ENCODE measurements at regions not wholly inside any gene's neighbourhood (a gene's known extent, or its start where the extent isn't known, plus 50 kb on each side); places are given as distances from the start of the nearest gene placed in this dataset.

DNA sequence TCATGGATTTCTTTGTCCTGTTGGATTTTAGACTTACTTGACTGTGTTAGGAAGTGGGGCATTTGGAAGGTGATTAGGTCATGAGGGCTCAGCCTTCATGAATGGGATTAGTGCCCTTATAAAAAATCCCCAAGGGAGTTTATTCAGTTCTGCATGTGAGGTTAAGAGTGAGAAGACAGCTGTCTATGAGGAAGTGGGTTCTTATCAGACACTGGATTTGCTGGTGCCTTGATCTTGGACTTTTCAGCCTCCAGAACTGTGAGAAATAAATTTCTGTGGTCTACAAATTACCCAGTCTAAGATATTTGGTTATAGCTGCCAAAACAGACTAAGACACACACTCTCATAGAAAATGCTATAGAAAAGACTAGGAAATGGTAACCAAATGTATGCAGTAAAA lies 724.7 kb upstream of the FZD8 start:
- no TSS peak for BruUV-seq (replicated peaks)
- Histone ChIP-seq H3K36me3 (ENCODE audit: insufficient read depth, low read length, poor library complexity, severe bottlenecking) (no peaks in the 10 kb centered on the region), H3K9me3 (ENCODE audit: low read depth, low read length, poor library complexity, severe bottlenecking) (no peaks in the 10 kb centered on the region), H3K4me3 (ENCODE audit: low read depth, low read length, poor library complexity, severe bottlenecking) (no peak overlapping the region), H3K27me3 (replicated peaks; ENCODE audit: insufficient read depth, low read depth, low read length, poor library complexity) (no peaks in the 10 kb centered on the region), H3K27ac (ENCODE audit: low read depth, low read length, poor library complexity, severe bottlenecking) (no peak overlapping the region), H3K4me1 (ENCODE audit: insufficient read depth, low read length, poor library complexity, severe bottlenecking) (peaks cover 8% of the 10 kb centered on the region)
- no peak for TF ChIP-seq EZH2 (IDR thresholded peaks at IDR 0.05; ENCODE audit: borderline replicate concordance, low read depth, low read length, poor library complexity, severe bottlenecking)
- TF ChIP-seq, protein P1, sequence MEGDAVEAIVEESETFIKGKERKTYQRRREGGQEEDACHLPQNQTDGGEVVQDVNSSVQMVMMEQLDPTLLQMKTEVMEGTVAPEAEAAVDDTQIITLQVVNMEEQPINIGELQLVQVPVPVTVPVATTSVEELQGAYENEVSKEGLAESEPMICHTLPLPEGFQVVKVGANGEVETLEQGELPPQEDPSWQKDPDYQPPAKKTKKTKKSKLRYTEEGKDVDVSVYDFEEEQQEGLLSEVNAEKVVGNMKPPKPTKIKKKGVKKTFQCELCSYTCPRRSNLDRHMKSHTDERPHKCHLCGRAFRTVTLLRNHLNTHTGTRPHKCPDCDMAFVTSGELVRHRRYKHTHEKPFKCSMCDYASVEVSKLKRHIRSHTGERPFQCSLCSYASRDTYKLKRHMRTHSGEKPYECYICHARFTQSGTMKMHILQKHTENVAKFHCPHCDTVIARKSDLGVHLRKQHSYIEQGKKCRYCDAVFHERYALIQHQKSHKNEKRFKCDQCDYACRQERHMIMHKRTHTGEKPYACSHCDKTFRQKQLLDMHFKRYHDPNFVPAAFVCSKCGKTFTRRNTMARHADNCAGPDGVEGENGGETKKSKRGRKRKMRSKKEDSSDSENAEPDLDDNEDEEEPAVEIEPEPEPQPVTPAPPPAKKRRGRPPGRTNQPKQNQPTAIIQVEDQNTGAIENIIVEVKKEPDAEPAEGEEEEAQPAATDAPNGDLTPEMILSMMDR (conservative IDR thresholded peaks at IDR 0.05; ENCODE audit: low read depth, low read length) = no peak
- POLR2A ChIA-PET (ENCODE audit: low non-redundant PET) = no interaction called here
- DNase-seq (ENCODE audit: low spot score) = peak; percentile 20
- intact Hi-C loops (cut with micrococcal nuclease; ENCODE audit: unreplicated experiment) = no loop called here
- CTCF ChIA-PET = no interaction called here

DNA sequence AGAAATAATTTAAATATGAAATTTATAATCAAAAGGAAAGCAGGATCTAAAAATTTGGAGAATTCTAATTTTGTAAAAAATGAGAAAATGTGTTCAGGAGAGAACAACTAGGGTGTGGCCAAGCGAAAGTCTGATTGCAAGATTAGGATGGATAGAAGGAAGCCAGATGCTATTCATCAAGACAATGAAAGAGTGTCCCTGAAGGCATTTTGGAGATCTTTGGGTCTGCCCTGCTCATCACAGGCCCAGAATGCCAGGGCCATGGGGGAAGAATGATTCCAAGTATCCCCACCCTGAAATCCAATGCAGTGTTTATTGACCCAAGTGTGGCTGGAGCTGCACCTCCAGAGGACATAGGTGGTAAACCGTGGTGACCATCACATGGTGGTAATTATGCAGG lies 724.0 kb upstream of the FZD8 start:
- H3K36me3 ChIP-seq (ENCODE audit: insufficient read depth, low read length, poor library complexity, severe bottlenecking) = no peaks in the 10 kb centered on the region
- CTCF ChIA-PET = no interaction called here
- intact Hi-C loops (cut with micrococcal nuclease; ENCODE audit: unreplicated experiment) = no loop called here
- H3K4me1 ChIP-seq (ENCODE audit: insufficient read depth, low read length, poor library complexity, severe bottlenecking) = peaks cover 8% of the 10 kb centered on the region
- H3K27ac ChIP-seq (ENCODE audit: low read depth, low read length, poor library complexity, severe bottlenecking) = no peak overlapping the region
- no peak for DNase-seq (ENCODE audit: low spot score)
- H3K27me3 ChIP-seq (replicated peaks; ENCODE audit: insufficient read depth, low read depth, low read length, poor library complexity) = no peaks in the 10 kb centered on the region
- no peak for TF ChIP-seq EZH2 (IDR thresholded peaks at IDR 0.05; ENCODE audit: borderline replicate concordance, low read depth, low read length, poor library complexity, severe bottlenecking)
- TF ChIP-seq, protein P1 (conservative IDR thresholded peaks at IDR 0.05; ENCODE audit: low read depth, low read length) = no peak
- H3K4me3 ChIP-seq (ENCODE audit: low read depth, low read length, poor library complexity, severe bottlenecking) = no peak overlapping the region
- H3K9me3 ChIP-seq (ENCODE audit: low read depth, low read length, poor library complexity, severe bottlenecking) = no peaks in the 10 kb centered on the region
- POLR2A ChIA-PET (ENCODE audit: low non-redundant PET) = no interaction called here
- no TSS peak for BruUV-seq (replicated peaks)

DNA sequence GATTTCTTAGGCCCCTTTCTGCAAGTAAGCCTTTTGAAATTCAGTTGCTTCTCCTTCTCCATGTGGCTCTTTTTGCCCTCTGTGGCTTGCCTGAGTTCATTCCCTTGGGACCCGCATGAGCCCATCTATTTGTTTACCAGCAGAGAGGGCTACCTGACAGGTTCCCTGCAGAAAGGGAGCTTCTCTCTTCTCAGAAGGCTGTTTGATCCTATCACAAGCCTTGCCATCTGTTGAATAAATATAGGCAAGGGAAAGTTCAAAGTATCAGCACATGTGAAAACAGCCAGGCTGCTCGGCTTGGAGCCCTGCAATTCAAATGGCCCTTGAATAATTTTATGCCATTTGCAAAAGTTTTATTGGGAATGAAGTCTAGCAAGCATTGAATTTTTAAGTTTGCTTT lies 720.2 kb upstream of the FZD8 start:
- Histone ChIP-seq H3K27me3 (replicated peaks; ENCODE audit: insufficient read depth, low read depth, low read length, poor library complexity) (no peaks in the 10 kb centered on the region), H3K4me3 (ENCODE audit: low read depth, low read length, poor library complexity, severe bottlenecking) (no peak overlapping the region), H3K27ac (ENCODE audit: low read depth, low read length, poor library complexity, severe bottlenecking) (no peak overlapping the region), H3K9me3 (ENCODE audit: low read depth, low read length, poor library complexity, severe bottlenecking) (no peaks in the 10 kb centered on the region), H3K4me1 (ENCODE audit: insufficient read depth, low read length, poor library complexity, severe bottlenecking) (peaks cover 3% of the 10 kb centered on the region), H3K36me3 (ENCODE audit: insufficient read depth, low read length, poor library complexity, severe bottlenecking) (no peaks in the 10 kb centered on the region)
- no TSS peak for BruUV-seq (replicated peaks)
- intact Hi-C loops (cut with micrococcal nuclease; ENCODE audit: unreplicated experiment) = no loop called here
- TF ChIP-seq, protein P1 (conservative IDR thresholded peaks at IDR 0.05; ENCODE audit: low read depth, low read length) = no peak
- no peak for TF ChIP-seq EZH2 (IDR thresholded peaks at IDR 0.05; ENCODE audit: borderline replicate concordance, low read depth, low read length, poor library complexity, severe bottlenecking)
- no peak for DNase-seq (ENCODE audit: low spot score)
- ChIA-PET POLR2A (ENCODE audit: low non-redundant PET) (no interaction called here), CTCF (no interaction called here)

Measured in A673 (cell line).